T-cell (primary cell): ENCODE measurements at regions not wholly inside any gene's neighbourhood (a gene's known extent, or its start where the extent isn't known, plus 50 kb on each side); places are given as distances from the start of the nearest gene placed in this dataset.

Experiments used
- ATAC-seq, 4 experiments: fragments of 200-7000 bp in 3 of 4; fragments of 150-1000 bp in 1 of 4; cut with Tn5 transposase; replicated peaks in 1 of 4; 1 replicate in 3 of 4; 2 replicates in 1 of 4; pipeline ENCODE4 v1.10.0; 2021; ENCODE audit warnings: moderate library complexity in 3 of 4, mild to moderate bottlenecking in 2 of 4, moderate number of reproducible peaks in 1 of 4
- CTCF ChIA-PET, 2 donors: fragments of 300-600 bp; sonication (Branson Sonifier 250); formaldehyde crosslinking; loops; one replicate each; lab custom pipeline; 2022; ENCODE audit warnings: antibody characterized with exemption in 2 of 2; lab: Charles Lee
- POLR2A ChIA-PET, 2 donors: fragments of 300-600 bp; sonication (Branson Sonifier 250); formaldehyde crosslinking; loops; one replicate each; lab custom pipeline; 2022; ENCODE audit warnings: antibody characterized with exemption in 2 of 2; lab: Charles Lee
- DNase-seq, 35 experiments: peaks; one replicate each; pipeline versions ENCODE4 v3.0.0 to v3.0.0-alpha.2; 2013 to 2023
- H3K27ac ChIP-seq: one replicate; pipeline ENCODE4 v1.5.1; 2013; ENCODE audit warnings: low read length
- H3K27me3 ChIP-seq, 2 experiments: replicated peaks in 1 of 2; 1 replicate in 1 of 2; 2 replicates in 1 of 2; pipeline versions ENCODE4 v1.6.1 to v1.7.0; 2013; ENCODE audit warnings: low read length in 1 of 2, mixed read lengths in 1 of 2; ENCODE audit not compliant: control insufficient read depth in 2 of 2, insufficient read depth in 2 of 2; ENCODE audit errors: extremely low read depth in 1 of 2
- H3K36me3 ChIP-seq, 2 donors: 1 replicate in 1 of 2; 2 replicates in 1 of 2; pipeline versions ENCODE4 v1.6.1 to v1.7.0; 2013; ENCODE audit warnings: low read length in 1 of 2; ENCODE audit not compliant: control insufficient read depth in 2 of 2, insufficient read depth in 1 of 2; ENCODE audit errors: extremely low read depth in 1 of 2
- H3K4me1 ChIP-seq, 2 experiments: 1 replicate in 1 of 2; 2 replicates in 1 of 2; pipeline versions ENCODE4 v1.6.1 to v1.7.0; 2013; ENCODE audit warnings: low read length in 2 of 2, mixed read lengths in 1 of 2; ENCODE audit not compliant: insufficient read depth in 2 of 2, control insufficient read depth in 1 of 2; ENCODE audit errors: extremely low read depth in 1 of 2
- H3K4me3 ChIP-seq, 2 donors: 1 replicate in 1 of 2; 2 replicates in 1 of 2; pipeline versions ENCODE4 v1.5.1 to v1.7.0; 2013; ENCODE audit warnings: mild to moderate bottlenecking in 2 of 2, low read length in 1 of 2, moderate library complexity in 1 of 2; ENCODE audit not compliant: control insufficient read depth in 1 of 2; ENCODE audit errors: extremely low read depth in 1 of 2
- H3K9me3 ChIP-seq: 2 replicates; pipeline ENCODE4 v1.7.0; 2013
- H3K27ac Mint-ChIP-seq, 2 donors: one replicate each; pipeline ENCODE4 v1.8.0; 2020 to 2021; ENCODE audit warnings: mild to moderate bottlenecking in 2 of 2, mixed read lengths in 2 of 2
- H3K27me3 Mint-ChIP-seq, 2 donors: one replicate each; pipeline ENCODE4 v1.8.0; 2021 to 2022; ENCODE audit warnings: mixed read lengths in 2 of 2
- H3K36me3 Mint-ChIP-seq: one replicate; pipeline ENCODE4 v1.8.0; 2021; ENCODE audit warnings: mixed read lengths
- H3K4me1 Mint-ChIP-seq, 3 donors: one replicate each; pipeline ENCODE4 v1.8.0; 2020 to 2022; ENCODE audit warnings: mixed read lengths in 3 of 3, mild to moderate bottlenecking in 1 of 3
- H3K4me3 Mint-ChIP-seq, 3 donors: one replicate each; pipeline ENCODE4 v1.8.0; 2020 to 2022; ENCODE audit warnings: mild to moderate bottlenecking in 3 of 3, mixed read lengths in 3 of 3, moderate library complexity in 3 of 3
- H3K9me3 Mint-ChIP-seq, 3 donors: one replicate each; pipeline ENCODE4 v1.8.0; 2020 to 2022; ENCODE audit warnings: mixed read lengths in 3 of 3
- WGBS: methylation state at CpG from one replicate; pipeline ENCODE4 v1.1.5; 2013; ENCODE audit warnings: missing lambda C conversion rate; ENCODE audit not compliant: insufficient coverage; 5-methylcytosine and 5-hydroxymethylcytosine counted together

DNA sequence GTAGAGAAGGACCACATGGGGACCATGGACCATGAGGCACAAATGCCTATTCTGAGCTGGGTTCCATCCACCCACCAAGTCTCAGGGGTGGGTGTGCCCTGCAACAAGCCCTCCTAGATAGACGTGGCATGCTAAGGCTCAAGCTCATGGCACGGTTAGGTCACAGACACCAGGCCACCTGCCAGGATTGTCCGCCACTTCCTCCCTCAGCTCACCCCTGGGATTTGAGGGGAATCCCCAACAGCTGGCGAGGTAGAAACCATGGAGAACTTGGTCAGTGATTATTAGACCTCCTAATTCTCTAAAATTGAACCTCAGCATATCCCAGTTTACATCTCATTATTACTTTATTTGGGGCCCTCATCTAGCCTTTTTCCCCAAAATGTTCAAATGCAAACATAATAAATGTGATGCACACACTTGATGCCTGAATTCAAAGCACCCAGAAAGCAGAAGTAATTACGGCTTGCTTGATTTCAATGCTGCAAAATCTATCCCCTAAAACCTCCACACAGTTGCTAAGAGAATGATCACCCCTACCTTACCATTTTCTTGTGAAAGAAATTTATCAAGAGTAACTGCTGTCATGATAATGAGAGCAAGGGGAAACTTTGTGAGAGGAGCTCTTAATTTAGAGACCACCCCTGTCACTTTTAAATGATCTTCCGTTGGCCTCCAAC is 366.6 kb upstream of the PFKP start:
- WGBS = 87% methylated on average over 4 of the region's 6 CpGs
- Mint-ChIP-seq H3K36me3 (no peaks in the 10 kb centered on the region), H3K9me3 (no peaks in the 10 kb centered on the region), H3K27me3 (peaks cover 4 to 8% of the 10 kb centered on the region in 2 donors), H3K4me3 (no peak overlapping the region), H3K27ac (no peak overlapping the region), H3K4me1 (no peaks in the 10 kb centered on the region)
- no peak overlapping the region for H3K4me3 ChIP-seq
- ChIA-PET CTCF (no interaction called here), POLR2A (no interaction called here)
- no peak for ATAC-seq
- H3K4me1 ChIP-seq = no peaks in the 10 kb centered on the region
- H3K36me3 ChIP-seq = no peaks in the 10 kb centered on the region
- peaks cover 0 to 9% of the 10 kb centered on the region in 2 experiments for H3K27me3 ChIP-seq
- no peaks in the 10 kb centered on the region for H3K9me3 ChIP-seq
- no peak overlapping the region for H3K27ac ChIP-seq
- no peak for DNase-seq

- no peaks in the 10 kb centered on the region for H3K9me3 ChIP-seq
- H3K4me3 ChIP-seq = no peak overlapping the region
- Mint-ChIP-seq H3K36me3 (no peaks in the 10 kb centered on the region), H3K27ac (no peak overlapping the region), H3K4me1 (no peaks in the 10 kb centered on the region), H3K4me3 (no peak overlapping the region), H3K27me3 (peaks cover 3 to 4% of the 10 kb centered on the region in 2 donors), H3K9me3 (peaks cover 0 to 8% (median 4%) of the 10 kb centered on the region in 3 donors)
- POLR2A ChIA-PET = no interaction called here
- CTCF ChIA-PET = no interaction called here
- H3K27me3 ChIP-seq = peaks cover 0 to 7% of the 10 kb centered on the region in 2 experiments
- no peaks in the 10 kb centered on the region for H3K36me3 ChIP-seq
- DNase-seq (no peak), ATAC-seq (no peak)
- WGBS = no CpG with 5 or more reads among the region's 1 CpG
- no peak overlapping the region for H3K27ac ChIP-seq
- no peaks in the 10 kb centered on the region for H3K4me1 ChIP-seq
Observed at GRCh38 chr10:2688958-2689357, 378.4 kb upstream of the PFKP start.

GRCh38 chr10:2686691-2687090 is 380.7 kb upstream of the PFKP start:
- H3K36me3 Mint-ChIP-seq = no peaks in the 10 kb centered on the region
- Histone ChIP-seq H3K36me3 (no peaks in the 10 kb centered on the region), H3K27ac (no peak overlapping the region), H3K4me1 (no peaks in the 10 kb centered on the region), H3K4me3 (no peak overlapping the region), H3K27me3 (peaks cover 0 to 7% of the 10 kb centered on the region in 2 experiments), H3K9me3 (no peaks in the 10 kb centered on the region)
- H3K9me3 Mint-ChIP-seq = peaks cover 0 to 8% (median 6%) of the 10 kb centered on the region in 3 donors
- WGBS = 33% methylated on average over 1 of the region's 3 CpGs
- CTCF ChIA-PET = no interaction called here
- no peak overlapping the region for H3K4me3 Mint-ChIP-seq
- peaks cover 2 to 9% of the 10 kb centered on the region in 2 donors for H3K27me3 Mint-ChIP-seq
- H3K27ac Mint-ChIP-seq = no peak overlapping the region
- ATAC-seq (no peak), DNase-seq (no peak)
- no peaks in the 10 kb centered on the region for H3K4me1 Mint-ChIP-seq
- POLR2A ChIA-PET = no interaction called here

DNA sequence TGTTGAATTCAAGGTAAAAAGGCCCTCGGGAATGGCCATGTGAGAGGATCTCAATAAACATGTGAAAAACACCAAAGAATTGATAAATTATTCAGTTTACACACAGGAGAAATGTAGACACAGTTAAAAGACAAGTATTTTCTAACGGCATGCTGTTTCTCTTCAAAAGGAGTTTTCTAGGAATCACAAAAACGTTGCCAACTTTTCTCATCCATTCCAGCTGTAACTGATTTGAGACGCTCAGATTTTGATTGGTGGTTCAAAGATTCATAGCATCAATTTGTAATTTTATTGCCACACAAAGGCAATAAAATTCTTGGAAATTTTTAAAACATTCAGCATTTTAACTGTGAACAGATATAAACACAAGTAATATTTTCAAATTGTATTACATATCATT is 384.9 kb upstream of the PFKP start:
- Histone ChIP-seq H3K4me3 (no peak overlapping the region), H3K36me3 (no peaks in the 10 kb centered on the region), H3K9me3 (no peaks in the 10 kb centered on the region), H3K27ac (no peak overlapping the region), H3K27me3 (peaks cover 0 to 14% of the 10 kb centered on the region in 2 experiments), H3K4me1 (no peaks in the 10 kb centered on the region)
- Mint-ChIP-seq H3K27me3 (peaks cover 13 to 17% of the 10 kb centered on the region in 2 donors), H3K27ac (no peak overlapping the region), H3K36me3 (no peaks in the 10 kb centered on the region), H3K4me3 (no peak overlapping the region), H3K9me3 (peaks cover 0 to 6% (median 0%) of the 10 kb centered on the region in 3 donors), H3K4me1 (no peaks in the 10 kb centered on the region)
- ChIA-PET CTCF (no interaction called here), POLR2A (no interaction called here)
- ATAC-seq (no peak), DNase-seq (no peak)
- no CpG with 5 or more reads among the region's 4 CpGs for WGBS

- Histone ChIP-seq H3K36me3 (no peaks in the 10 kb centered on the region), H3K4me1 (no peaks in the 10 kb centered on the region), H3K27ac (no peak overlapping the region), H3K9me3 (no peaks in the 10 kb centered on the region), H3K27me3 (peaks cover 0 to 14% of the 10 kb centered on the region in 2 experiments), H3K4me3 (no peak overlapping the region)
- peaks cover 13 to 17% of the 10 kb centered on the region in 2 donors for H3K27me3 Mint-ChIP-seq
- no peak for ATAC-seq
- DNase-seq = no peak
- WGBS = 100% methylated on average over 1 of the region's 6 CpGs
- no peak overlapping the region for H3K4me3 Mint-ChIP-seq
- no peak overlapping the region for H3K27ac Mint-ChIP-seq
- no peaks in the 10 kb centered on the region for H3K4me1 Mint-ChIP-seq
- CTCF ChIA-PET = no interaction called here
- no peaks in the 10 kb centered on the region for H3K36me3 Mint-ChIP-seq
- POLR2A ChIA-PET = no interaction called here
- peaks cover 0 to 6% (median 0%) of the 10 kb centered on the region in 3 donors for H3K9me3 Mint-ChIP-seq
Observed at GRCh38 chr10:2681891-2682290, 385.5 kb upstream of the PFKP start.

GRCh38 chr10:2680821-2681220 is 386.5 kb upstream of the PFKP start:
- 71% methylated on average over 4 of the region's 8 CpGs for WGBS
- Histone ChIP-seq H3K9me3 (no peaks in the 10 kb centered on the region), H3K36me3 (no peaks in the 10 kb centered on the region), H3K4me3 (no peak overlapping the region), H3K27ac (no peak overlapping the region), H3K27me3 (peaks cover 0 to 14% of the 10 kb centered on the region in 2 experiments), H3K4me1 (no peaks in the 10 kb centered on the region)
- Mint-ChIP-seq H3K36me3 (no peaks in the 10 kb centered on the region), H3K4me3 (no peak overlapping the region), H3K9me3 (peaks cover 0 to 6% (median 0%) of the 10 kb centered on the region in 3 donors), H3K4me1 (no peaks in the 10 kb centered on the region), H3K27ac (no peak overlapping the region), H3K27me3 (peaks cover 13 to 17% of the 10 kb centered on the region in 2 donors)
- ChIA-PET CTCF (no interaction called here), POLR2A (no interaction called here)
- DNase-seq (no peak), ATAC-seq (no peak)
